Parathyroid adenoma (tissue), 2 donors: ENCODE measurements at regions not wholly inside any gene's neighbourhood (a gene's known extent, or its start where the extent isn't known, plus 50 kb on each side); places are given as distances from the start of the nearest gene placed in this dataset.

ENCODE experiments used
- H2AFZ ChIP-seq: fragments of 300-600 bp; sonication (generic); one replicate; pipeline ENCODE4 v1.7.0; 2017; ENCODE audit warnings: antibody characterized with exemption, mild to moderate bottlenecking
- H3K27ac ChIP-seq: fragments of 300-600 bp; sonication (generic); one replicate; pipeline ENCODE4 v1.7.0; 2017
- H3K27me3 ChIP-seq: fragments of 300-600 bp; sonication (generic); one replicate; pipeline ENCODE4 v1.7.0; 2017; ENCODE audit warnings: low read length; ENCODE audit not compliant: control insufficient read depth, insufficient read depth
- H3K36me3 ChIP-seq: fragments of 300-600 bp; sonication (generic); one replicate; pipeline ENCODE4 v1.7.0; 2017; ENCODE audit warnings: low read length; ENCODE audit not compliant: control insufficient read depth, insufficient read depth
- H3K4me1 ChIP-seq: fragments of 300-600 bp; sonication (generic); one replicate; pipeline ENCODE4 v1.7.0; 2017; ENCODE audit warnings: control low read depth
- H3K4me2 ChIP-seq: fragments of 300-600 bp; sonication (generic); one replicate; pipeline ENCODE4 v1.7.0; 2017; ENCODE audit warnings: low read length
- H3K4me3 ChIP-seq: fragments of 300-600 bp; sonication (generic); one replicate; pipeline ENCODE4 v1.7.0; 2017; ENCODE audit warnings: low read depth, low read length
- H3K79me2 ChIP-seq: fragments of 300-600 bp; sonication (generic); one replicate; pipeline ENCODE4 v1.7.0; 2017; ENCODE audit warnings: control low read depth
- H3K9ac ChIP-seq: fragments of 300-600 bp; sonication (generic); one replicate; pipeline ENCODE4 v1.7.0; 2017; ENCODE audit warnings: mild to moderate bottlenecking
- H3K9me3 ChIP-seq: fragments of 300-600 bp; sonication (generic); one replicate; pipeline ENCODE4 v1.7.0; 2017; ENCODE audit warnings: low read length; ENCODE audit not compliant: control insufficient read depth
- TF ChIP-seq, protein P1 (sequence below): fragments of 300-600 bp; sonication (generic); IDR thresholded peaks from one replicate; pipeline ENCODE4 v1.7.0; 2017; ENCODE audit warnings: antibody characterized with exemption, mild to moderate bottlenecking
- donor health status: primary hyperparathyroidism.

DNA sequence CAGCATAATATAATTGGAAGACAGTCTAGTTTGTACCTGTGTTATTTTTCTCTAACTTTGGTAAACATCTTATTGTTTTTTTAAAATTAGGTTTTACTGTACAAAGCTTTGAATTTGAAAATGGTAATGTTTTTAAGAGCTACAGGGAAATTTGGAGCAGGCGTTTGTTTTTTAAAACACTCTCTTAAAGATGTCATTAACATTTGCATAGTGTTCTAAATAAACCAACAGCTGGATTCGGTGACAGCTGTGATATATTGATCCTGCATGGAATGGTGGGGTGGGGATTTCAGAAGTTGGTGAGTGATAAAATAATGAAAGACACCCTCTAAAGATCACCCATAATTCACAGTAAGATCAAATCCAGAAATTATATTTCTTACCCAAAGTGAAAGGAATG lies 97.9 kb upstream of the PRL start:
- no peaks in the 10 kb centered on the region for H3K4me1 ChIP-seq
- no peak overlapping the region for H3K4me2 ChIP-seq
- H3K36me3 ChIP-seq, result no peaks in the 10 kb centered on the region
- TF ChIP-seq, protein P1, sequence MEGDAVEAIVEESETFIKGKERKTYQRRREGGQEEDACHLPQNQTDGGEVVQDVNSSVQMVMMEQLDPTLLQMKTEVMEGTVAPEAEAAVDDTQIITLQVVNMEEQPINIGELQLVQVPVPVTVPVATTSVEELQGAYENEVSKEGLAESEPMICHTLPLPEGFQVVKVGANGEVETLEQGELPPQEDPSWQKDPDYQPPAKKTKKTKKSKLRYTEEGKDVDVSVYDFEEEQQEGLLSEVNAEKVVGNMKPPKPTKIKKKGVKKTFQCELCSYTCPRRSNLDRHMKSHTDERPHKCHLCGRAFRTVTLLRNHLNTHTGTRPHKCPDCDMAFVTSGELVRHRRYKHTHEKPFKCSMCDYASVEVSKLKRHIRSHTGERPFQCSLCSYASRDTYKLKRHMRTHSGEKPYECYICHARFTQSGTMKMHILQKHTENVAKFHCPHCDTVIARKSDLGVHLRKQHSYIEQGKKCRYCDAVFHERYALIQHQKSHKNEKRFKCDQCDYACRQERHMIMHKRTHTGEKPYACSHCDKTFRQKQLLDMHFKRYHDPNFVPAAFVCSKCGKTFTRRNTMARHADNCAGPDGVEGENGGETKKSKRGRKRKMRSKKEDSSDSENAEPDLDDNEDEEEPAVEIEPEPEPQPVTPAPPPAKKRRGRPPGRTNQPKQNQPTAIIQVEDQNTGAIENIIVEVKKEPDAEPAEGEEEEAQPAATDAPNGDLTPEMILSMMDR, result no peak
- H3K9me3 ChIP-seq, result no peaks in the 10 kb centered on the region
- H3K4me3 ChIP-seq, result no peak overlapping the region
- H3K27me3 ChIP-seq, result no peaks in the 10 kb centered on the region
- no peak overlapping the region for H3K9ac ChIP-seq
- H3K79me2 ChIP-seq, result no peaks in the 10 kb centered on the region
- no peak overlapping the region for H3K27ac ChIP-seq
- no peak overlapping the region for H2AFZ ChIP-seq

DNA sequence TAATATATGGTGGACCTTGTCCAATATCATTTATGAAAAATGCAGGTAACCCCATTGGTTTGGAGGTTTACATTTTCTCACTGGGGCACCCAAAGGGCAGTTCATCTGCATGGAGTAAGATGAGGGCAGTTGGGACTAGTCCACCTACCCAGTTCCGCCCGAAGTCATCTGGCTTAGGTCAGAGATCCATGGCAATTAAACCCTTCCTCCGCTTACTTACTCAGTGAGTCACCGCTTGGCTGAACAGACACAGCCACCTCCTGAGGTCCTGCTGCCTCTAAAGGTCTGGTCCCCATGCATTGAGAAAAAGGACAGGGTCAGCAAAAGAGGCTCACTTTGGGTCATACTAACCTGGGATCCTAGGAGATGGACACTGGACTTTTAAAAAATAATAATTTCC lies 102.9 kb upstream of the PRL start:
- no peaks in the 10 kb centered on the region for H3K36me3 ChIP-seq
- no peak overlapping the region for H3K4me3 ChIP-seq
- no peaks in the 10 kb centered on the region for H3K9me3 ChIP-seq
- H3K79me2 ChIP-seq, result no peaks in the 10 kb centered on the region
- H3K27ac ChIP-seq, result no peak overlapping the region
- no peak overlapping the region for H3K4me2 ChIP-seq
- no peak overlapping the region for H3K9ac ChIP-seq
- TF ChIP-seq, protein P1, result no peak
- no peaks in the 10 kb centered on the region for H3K4me1 ChIP-seq
- H2AFZ ChIP-seq, result no peak overlapping the region
- no peaks in the 10 kb centered on the region for H3K27me3 ChIP-seq

DNA sequence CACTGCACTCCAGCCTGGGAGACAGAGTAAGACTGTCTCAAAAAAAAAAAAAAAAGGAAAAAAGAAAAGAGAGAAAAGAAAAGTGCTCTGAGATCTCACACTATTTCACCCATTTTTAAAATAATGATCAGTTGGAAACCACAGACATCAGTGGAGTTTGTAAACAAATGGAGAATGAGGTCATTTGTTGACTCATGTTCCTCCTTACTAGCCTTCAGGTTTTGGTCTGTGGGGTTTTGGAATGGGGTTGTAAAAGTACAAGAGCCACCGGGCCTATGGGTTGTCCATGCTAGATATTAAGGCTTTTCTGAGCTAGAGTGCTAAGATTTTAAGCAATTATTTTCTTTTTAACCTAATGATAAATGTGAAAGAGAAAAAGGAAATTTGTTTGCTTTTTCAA lies 104.4 kb upstream of the PRL start:
- Histone ChIP-seq H3K4me3 (no peak overlapping the region), H3K9ac (no peak overlapping the region), H3K79me2 (no peaks in the 10 kb centered on the region), H3K36me3 (no peaks in the 10 kb centered on the region), H3K27ac (no peak overlapping the region), H3K9me3 (no peaks in the 10 kb centered on the region), H3K27me3 (no peaks in the 10 kb centered on the region), H3K4me1 (no peaks in the 10 kb centered on the region), H3K4me2 (no peak overlapping the region), H2AFZ (no peak overlapping the region)
- TF ChIP-seq, protein P1, result no peak

DNA sequence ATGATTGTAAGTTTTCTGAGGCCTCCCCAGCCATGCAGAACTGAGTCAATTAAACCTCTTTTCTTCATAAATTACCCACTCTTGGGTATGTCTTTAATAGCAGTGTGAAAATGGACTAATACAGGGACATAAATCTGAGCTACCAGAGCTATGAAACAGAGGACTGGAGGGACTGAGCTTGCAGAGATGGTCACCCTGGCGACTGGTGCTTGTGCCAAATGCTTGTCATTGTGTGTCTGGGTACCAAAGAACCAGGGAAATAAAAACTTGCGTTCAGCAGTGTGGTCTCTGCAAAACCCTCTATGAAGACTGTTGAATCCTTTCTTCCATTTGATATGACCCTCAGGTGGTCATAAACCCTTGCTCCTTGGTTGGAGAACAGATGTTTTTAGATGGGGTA lies 105.1 kb upstream of the PRL start:
- Histone ChIP-seq H3K36me3 (no peaks in the 10 kb centered on the region), H3K9ac (no peak overlapping the region), H3K9me3 (no peaks in the 10 kb centered on the region), H3K27ac (no peak overlapping the region), H3K4me1 (no peaks in the 10 kb centered on the region), H3K4me3 (no peak overlapping the region), H2AFZ (no peak overlapping the region), H3K4me2 (no peak overlapping the region), H3K79me2 (no peaks in the 10 kb centered on the region), H3K27me3 (no peaks in the 10 kb centered on the region)
- TF ChIP-seq, protein P1, result no peak

DNA sequence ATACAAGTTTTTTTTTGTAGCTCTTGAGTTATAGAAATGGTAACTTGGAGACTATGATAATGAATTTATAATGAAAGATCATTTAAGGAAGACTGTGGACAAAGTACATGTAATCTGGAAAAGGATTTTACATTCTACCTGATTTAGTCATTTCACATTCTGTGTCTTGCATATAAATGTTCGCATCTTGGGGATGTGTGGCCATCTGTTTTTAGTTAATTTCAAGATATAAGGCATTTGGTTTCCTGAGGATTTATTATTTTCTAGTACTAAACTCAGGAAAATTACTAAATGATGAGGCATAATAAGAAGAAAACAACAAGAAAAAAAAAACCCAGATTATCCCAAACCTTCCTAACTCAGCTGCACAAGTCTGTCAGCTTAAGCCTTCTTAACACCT lies 112.7 kb upstream of the PRL start:
- Histone ChIP-seq H3K4me1 (no peaks in the 10 kb centered on the region), H3K27ac (no peak overlapping the region), H3K79me2 (no peaks in the 10 kb centered on the region), H3K4me3 (no peak overlapping the region), H3K36me3 (no peaks in the 10 kb centered on the region), H3K27me3 (no peaks in the 10 kb centered on the region), H2AFZ (no peak overlapping the region), H3K9me3 (no peaks in the 10 kb centered on the region), H3K9ac (no peak overlapping the region), H3K4me2 (no peak overlapping the region)
- TF ChIP-seq, protein P1, result no peak
